Gastrocnemius medialis (tissue), 4 donors: ENCODE measurements at regions not wholly inside any gene's neighbourhood (a gene's known extent, or its start where the extent isn't known, plus 50 kb on each side); places are given as distances from the start of the nearest gene placed in this dataset.

Experiments
- ATAC-seq, 2 donors: fragments of 150-250 bp; one replicate each; pipeline ENCODE4 v1.9.1; 2016
- DNase-seq, 2 donors: peaks; one replicate each; pipeline ENCODE4 v3.0.0-alpha.2; 2019
- H3K27ac ChIP-seq, 4 donors: fragments of 200-600 bp; sonication (generic); 1 replicate in 1 of 4; 2 replicates in 3 of 4; pipeline ENCODE4 v1.5.1; 2016 to 2018; ENCODE audit warnings: mild to moderate bottlenecking in 2 of 4, moderate library complexity in 1 of 4
- H3K27me3 ChIP-seq, 3 donors: fragments of 200-600 bp; sonication (generic) in 2 of 3; 1 replicate in 1 of 3; 2 replicates in 2 of 3; pipeline versions ENCODE4 v1.5.1 to v1.6.0; 2016 to 2019; ENCODE audit warnings: mild to moderate bottlenecking in 1 of 3, moderate library complexity in 1 of 3
- H3K36me3 ChIP-seq, 2 donors: fragments of 200-600 bp; sonication (generic) in 1 of 2; one replicate each; pipeline ENCODE4 v1.5.1; 2017 to 2018
- H3K4me1 ChIP-seq, 2 donors: fragments of 200-600 bp; sonication (generic) in 1 of 2; one replicate each; pipeline ENCODE4 v1.5.1; 2016 to 2017; ENCODE audit warnings: mild to moderate bottlenecking in 2 of 2
- H3K4me3 ChIP-seq, 4 donors: fragments of 200-600 bp; sonication (generic) in 3 of 4; 1 replicate in 1 of 4; 2 replicates in 3 of 4; pipeline ENCODE4 v1.5.1; 2016 to 2019; ENCODE audit warnings: mild to moderate bottlenecking in 2 of 4
- H3K9me3 ChIP-seq, 3 donors: fragments of 200-600 bp; sonication (generic) in 2 of 3; 1 replicate in 1 of 3; 2 replicates in 2 of 3; pipeline ENCODE4 v1.5.1; 2016 to 2019
- POLR2A ChIP-seq, 2 donors: fragments of 450-650 bp; IDR thresholded peaks; one replicate each; pipeline ENCODE4 v1.6.1; 2017; ENCODE audit warnings: antibody characterized with exemption in 2 of 2, mild to moderate bottlenecking in 2 of 2, moderate library complexity in 2 of 2
- in situ Hi-C, 4 donors: fragments of 200-750 bp; cut with MboI; loops; one replicate each; pipeline versions ENCODE4 v1.15.0 to v1.8.0; 2017; ENCODE audit warnings: low sequenced_read_pairs in 4 of 4
- intact Hi-C: fragments of 100-400 bp; cut with DNase I; formaldehyde crosslinking; loops from one replicate; pipeline ENCODE4 v1.15.1; 2023; ENCODE audit warnings: low total_unique reads
- TF ChIP-seq, protein P1 (sequence below), 5 experiments: fragments of 450-650 bp in 3 of 5; fragments of 200-600 bp in 2 of 5; sonication (generic) in 2 of 5; IDR thresholded peaks in 4 of 5; conservative IDR thresholded peaks in 1 of 5; 1 replicate in 4 of 5; 2 replicates in 1 of 5; pipeline ENCODE4 v1.5.1; 2016 to 2019; ENCODE audit warnings: antibody characterized with exemption in 5 of 5, mild to moderate bottlenecking in 3 of 5, moderate library complexity in 3 of 5

DNA sequence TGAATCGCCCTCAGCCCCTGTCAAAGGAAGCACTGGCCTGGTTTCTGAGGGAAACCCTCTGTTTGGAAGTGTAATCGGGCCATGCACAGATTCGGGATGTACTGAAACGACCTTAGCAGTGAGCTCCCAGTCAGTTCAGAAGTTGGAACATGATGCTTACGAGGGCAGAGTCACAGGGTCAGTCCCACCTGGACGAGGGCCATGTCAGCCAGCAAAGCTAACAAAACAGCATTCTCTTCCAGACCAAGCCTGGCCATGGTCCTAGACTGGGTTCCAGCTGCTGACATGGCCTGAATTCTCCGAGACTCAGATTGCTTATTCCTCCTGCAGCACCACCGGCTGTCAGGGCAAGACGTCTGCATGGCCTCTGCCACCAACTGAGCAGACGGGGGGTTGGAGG, 192.2 kb upstream of the WSCD1 start:
- TF ChIP-seq, protein P1, sequence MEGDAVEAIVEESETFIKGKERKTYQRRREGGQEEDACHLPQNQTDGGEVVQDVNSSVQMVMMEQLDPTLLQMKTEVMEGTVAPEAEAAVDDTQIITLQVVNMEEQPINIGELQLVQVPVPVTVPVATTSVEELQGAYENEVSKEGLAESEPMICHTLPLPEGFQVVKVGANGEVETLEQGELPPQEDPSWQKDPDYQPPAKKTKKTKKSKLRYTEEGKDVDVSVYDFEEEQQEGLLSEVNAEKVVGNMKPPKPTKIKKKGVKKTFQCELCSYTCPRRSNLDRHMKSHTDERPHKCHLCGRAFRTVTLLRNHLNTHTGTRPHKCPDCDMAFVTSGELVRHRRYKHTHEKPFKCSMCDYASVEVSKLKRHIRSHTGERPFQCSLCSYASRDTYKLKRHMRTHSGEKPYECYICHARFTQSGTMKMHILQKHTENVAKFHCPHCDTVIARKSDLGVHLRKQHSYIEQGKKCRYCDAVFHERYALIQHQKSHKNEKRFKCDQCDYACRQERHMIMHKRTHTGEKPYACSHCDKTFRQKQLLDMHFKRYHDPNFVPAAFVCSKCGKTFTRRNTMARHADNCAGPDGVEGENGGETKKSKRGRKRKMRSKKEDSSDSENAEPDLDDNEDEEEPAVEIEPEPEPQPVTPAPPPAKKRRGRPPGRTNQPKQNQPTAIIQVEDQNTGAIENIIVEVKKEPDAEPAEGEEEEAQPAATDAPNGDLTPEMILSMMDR (IDR thresholded peaks at IDR 0.05 in 4 of 5, conservative IDR thresholded peaks at IDR 0.05 in 1 of 5): no peak
- TF ChIP-seq POLR2A (IDR thresholded peaks at IDR 0.05): no peak
- H3K9me3 ChIP-seq: no peaks in the 10 kb centered on the region
- peak overlapping the region in 2 of 4 donors; percentile 65 to 66 for H3K27ac ChIP-seq
- in situ Hi-C loops (no loop called here), intact Hi-C loops (no loop called here)
- peaks cover 15 to 19% of the 10 kb centered on the region in 2 donors for H3K4me1 ChIP-seq
- no peaks in the 10 kb centered on the region for H3K36me3 ChIP-seq
- DNase-seq (peak; percentile 73 to 85), ATAC-seq (peak; percentile 96 to 98)
- no peak overlapping the region for H3K4me3 ChIP-seq
- H3K27me3 ChIP-seq: no peaks in the 10 kb centered on the region

DNA sequence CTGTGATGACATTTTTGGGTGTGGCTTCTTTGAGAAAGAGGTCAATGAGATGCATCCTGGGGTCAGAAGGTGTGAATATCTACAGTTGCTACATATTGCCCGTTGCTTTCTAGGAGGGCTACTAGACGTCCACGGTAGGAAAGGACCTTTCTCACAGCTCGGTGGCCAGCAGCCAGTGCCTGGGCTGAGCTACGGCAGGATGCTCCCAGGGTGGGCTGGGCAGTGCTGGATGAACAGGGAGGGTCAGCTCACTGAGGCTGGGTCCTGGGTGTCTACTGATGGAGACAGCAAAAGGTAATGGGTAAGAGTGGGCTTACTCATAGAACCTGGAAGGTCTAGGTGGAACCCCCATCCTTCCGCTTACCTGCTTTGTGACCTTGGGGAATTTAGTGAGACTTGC, 188.3 kb upstream of the WSCD1 start:
- intact Hi-C loops: no loop called here
- no peaks in the 10 kb centered on the region for H3K36me3 ChIP-seq
- no peak overlapping the region for H3K4me3 ChIP-seq
- H3K9me3 ChIP-seq: no peaks in the 10 kb centered on the region
- no peak overlapping the region for H3K27ac ChIP-seq
- no peak for ATAC-seq
- no peaks in the 10 kb centered on the region for H3K27me3 ChIP-seq
- H3K4me1 ChIP-seq: peaks cover 15 to 19% of the 10 kb centered on the region in 2 donors
- in situ Hi-C loops: no loop called here
- TF ChIP-seq, protein P1 (IDR thresholded peaks at IDR 0.05 in 4 of 5, conservative IDR thresholded peaks at IDR 0.05 in 1 of 5): no peak
- no peak for TF ChIP-seq POLR2A (IDR thresholded peaks at IDR 0.05)
- DNase-seq: no peak

DNA sequence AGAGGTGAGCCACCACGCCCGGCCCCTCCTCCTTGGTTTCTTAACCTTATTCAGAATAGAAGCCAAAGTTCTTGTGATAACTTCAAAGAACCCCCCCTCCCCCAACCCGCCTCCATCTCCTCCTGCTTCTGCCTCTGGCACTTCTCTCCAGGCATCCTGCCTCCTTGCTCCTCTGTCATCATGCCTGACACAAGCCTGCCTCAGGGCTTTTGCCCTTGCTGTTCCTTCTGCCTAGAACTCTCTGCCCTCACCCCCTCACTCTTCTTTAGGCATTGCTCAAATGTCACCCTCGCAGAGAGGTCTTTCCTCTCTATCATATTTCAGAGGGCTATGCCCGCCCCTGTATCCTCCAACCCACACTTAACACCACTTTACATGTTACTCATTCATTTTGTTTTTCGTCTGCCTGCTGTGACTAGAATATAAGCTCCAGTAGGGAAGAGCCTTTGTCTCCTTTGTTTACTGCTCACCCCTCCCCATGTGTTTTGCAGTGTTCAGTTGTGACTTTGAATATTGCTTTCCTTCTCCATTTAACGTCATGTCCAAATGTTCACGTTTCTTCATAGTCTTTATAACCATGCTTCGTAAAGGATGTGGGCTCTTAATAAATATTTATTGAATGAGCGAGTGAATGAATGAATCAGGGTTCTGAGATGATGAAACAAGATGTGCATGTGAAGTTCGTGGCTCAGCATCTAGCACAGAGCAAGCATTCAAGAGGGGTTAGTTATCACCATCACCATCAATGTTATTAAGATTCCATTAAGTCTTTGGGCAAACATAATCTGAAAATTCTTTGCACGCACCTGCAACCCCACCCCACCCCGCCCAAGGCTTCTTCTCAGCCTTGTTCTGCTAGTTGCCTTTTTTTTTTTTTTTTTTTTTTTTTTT, 186.2 kb upstream of the WSCD1 start:
- DNase-seq: no peak
- no peaks in the 10 kb centered on the region for H3K27me3 ChIP-seq
- in situ Hi-C loops: no loop called here

DNA sequence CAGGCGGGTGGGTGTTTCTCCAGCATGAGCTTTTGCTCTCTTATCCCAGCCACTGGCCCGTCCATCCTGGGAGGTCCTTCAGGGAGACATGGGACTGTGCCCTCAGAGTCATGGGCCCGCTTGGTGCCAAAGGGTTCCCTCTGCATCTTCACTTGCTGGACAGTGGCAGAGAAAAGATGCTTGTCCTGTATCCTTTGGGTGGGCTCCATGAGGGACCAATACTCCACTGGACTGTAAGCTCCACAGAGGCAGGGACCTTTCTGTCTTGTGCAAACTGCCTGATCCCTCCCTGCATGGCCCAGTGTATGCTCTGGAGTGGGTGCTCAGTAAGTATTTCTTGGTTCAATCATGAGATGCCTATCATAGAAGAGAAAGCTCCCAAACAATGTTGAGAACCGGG, 184.8 kb upstream of the WSCD1 start:
- intact Hi-C loops (no loop called here), in situ Hi-C loops (no loop called here)
- Histone ChIP-seq H3K27ac (no peak overlapping the region), H3K36me3 (no peaks in the 10 kb centered on the region), H3K9me3 (no peaks in the 10 kb centered on the region), H3K4me1 (no peaks in the 10 kb centered on the region), H3K4me3 (no peak overlapping the region), H3K27me3 (no peaks in the 10 kb centered on the region)
- no peak for ATAC-seq
- TF ChIP-seq, protein P1 (IDR thresholded peaks at IDR 0.05 in 4 of 5, conservative IDR thresholded peaks at IDR 0.05 in 1 of 5): no peak
- TF ChIP-seq POLR2A (IDR thresholded peaks at IDR 0.05): no peak
- DNase-seq: no peak

More for the DNA sequence above, 186.2 kb upstream of the WSCD1 start:
- Histone ChIP-seq H3K27ac (no peak overlapping the region), H3K9me3 (no peaks in the 10 kb centered on the region), H3K36me3 (no peaks in the 10 kb centered on the region), H3K4me3 (no peak overlapping the region), H3K4me1 (peaks cover 0 to 2% of the 10 kb centered on the region in 2 donors)
- intact Hi-C loops: no loop called here
- no peak for ATAC-seq
- TF ChIP-seq, protein P1 (IDR thresholded peaks at IDR 0.05 in 4 of 5, conservative IDR thresholded peaks at IDR 0.05 in 1 of 5): no peak
- TF ChIP-seq POLR2A (IDR thresholded peaks at IDR 0.05): no peak
